SK-N-SH (cell line): ENCODE measurements at regions not wholly inside any gene's neighbourhood (a gene's known extent, or its start where the extent isn't known, plus 50 kb on each side); places are given as distances from the start of the nearest gene placed in this dataset.

Source experiments
- CTCF ChIA-PET: fragments of 300-600, 350-600 bp; formaldehyde crosslinking; extraction: SDS; loops from one replicate; lab custom pipeline; 2021; lab: Yijun Ruan, JAX
- POLR2A ChIA-PET: fragments of 350-600 bp; sonication (Branson Sonifier 250); formaldehyde crosslinking; extraction: SDS; loops from one replicate; lab custom pipeline; 2020; ENCODE audit warnings: antibody characterized with exemption, inconsistent platforms; lab: Yijun Ruan, JAX
- DNase-seq: peaks from one replicate; pipeline ENCODE4 v3.0.0; 2012
- H2AFZ ChIP-seq: fragments of 200-600 bp; sonication (generic); 2 replicates; pipeline ENCODE4 v1.8.1; 2016; ENCODE audit warnings: antibody characterized with exemption, mild to moderate bottlenecking, low read depth
- H3F3A ChIP-seq: fragments of 200-600 bp; sonication (generic); replicated peaks from 2 replicates; pipeline ENCODE3; 2016; ENCODE audit warnings: antibody characterized with exemption, mild to moderate bottlenecking; ENCODE audit not compliant: insufficient read depth
- H3K27ac ChIP-seq, 2 experiments: fragments of 200-500 bp in 1 of 2; fragments of 200-600 bp in 1 of 2; sonication (Bioruptor generic) in 1 of 2; sonication (generic), shearing (Covaris generic) in 1 of 2; 2 replicates each; pipeline versions ENCODE4 v1.5.1 to v1.6.1; 2014 to 2016; ENCODE audit warnings: low read depth in 2 of 2, inconsistent platforms in 1 of 2, low read length in 1 of 2, mild to moderate bottlenecking in 1 of 2, mixed read lengths in 1 of 2
- H3K27me3 ChIP-seq: fragments of 200-600 bp; sonication (generic), shearing (Covaris generic); 2 replicates; pipeline ENCODE4 v1.6.1; 2016; ENCODE audit warnings: mixed run types; ENCODE audit not compliant: insufficient read depth
- H3K36me3 ChIP-seq, 2 experiments: fragments of 200-500 bp in 1 of 2; fragments of 200-600 bp in 1 of 2; sonication (Bioruptor generic) in 1 of 2; sonication (generic) in 1 of 2; replicated peaks in 1 of 2; 2 replicates each; pipeline versions ENCODE3 to v1.5.1; 2014 to 2016; ENCODE audit warnings: low read length in 1 of 2, mild to moderate bottlenecking in 1 of 2; ENCODE audit not compliant: insufficient read depth in 2 of 2, control insufficient read depth in 1 of 2
- H3K4me1 ChIP-seq, 2 experiments: fragments of 200-500 bp in 1 of 2; fragments of 200-600 bp in 1 of 2; sonication (Bioruptor generic) in 1 of 2; sonication (generic), shearing (Covaris generic) in 1 of 2; 2 replicates each; pipeline versions ENCODE4 v1.5.1 to v1.6.1; 2014 to 2016; ENCODE audit warnings: low read depth in 1 of 2, low read length in 1 of 2, mixed run types in 1 of 2; ENCODE audit not compliant: insufficient read depth in 2 of 2, control insufficient read depth in 1 of 2
- H3K4me2 ChIP-seq: fragments of 200-600 bp; sonication (generic), shearing (Covaris generic); 2 replicates; pipeline ENCODE4 v1.6.1; 2017; ENCODE audit warnings: mixed run types
- H3K4me3 ChIP-seq, 2 experiments: fragments of 200-500 bp in 1 of 2; fragments of 200-600 bp in 1 of 2; sonication (Bioruptor generic) in 1 of 2; sonication (generic), shearing (Covaris generic) in 1 of 2; 2 replicates each; pipeline versions ENCODE4 v1.5.1 to v1.8.1; 2014 to 2016; ENCODE audit warnings: low read depth in 2 of 2, inconsistent platforms in 1 of 2, low read length in 1 of 2, mild to moderate bottlenecking in 1 of 2, mixed read lengths in 1 of 2, moderate library complexity in 1 of 2
- H3K79me2 ChIP-seq: fragments of 200-600 bp; sonication (generic); 2 replicates; pipeline ENCODE4 v1.8.1; 2017; ENCODE audit warnings: mild to moderate bottlenecking; ENCODE audit not compliant: insufficient read depth
- H3K9ac ChIP-seq: fragments of 200-600 bp; sonication (generic); 2 replicates; pipeline ENCODE4 v1.6.1; 2017; ENCODE audit warnings: mixed run types
- H3K9me2 ChIP-seq: fragments of 200-600 bp; sonication (generic); 2 replicates; pipeline ENCODE4 v1.6.1; 2017; ENCODE audit warnings: mixed run types
- H3K9me3 ChIP-seq: fragments of 200-600 bp; sonication (generic); 2 replicates; pipeline ENCODE4 v1.6.1; 2017; ENCODE audit warnings: mixed run types, mild to moderate bottlenecking, moderate library complexity
- H4K20me1 ChIP-seq: fragments of 200-600 bp; sonication (generic); 2 replicates; pipeline ENCODE4 v1.6.1; 2017; ENCODE audit warnings: mild to moderate bottlenecking, mixed run types; ENCODE audit not compliant: insufficient read depth
- CHD2 ChIP-seq: fragments of 150-350 bp; IDR thresholded peaks from 2 replicates; pipeline ENCODE4 v1.6.1; 2018; ENCODE audit warnings: low read length; ENCODE audit not compliant: partially characterized antibody
- ELF1 ChIP-seq: IDR thresholded peaks from 2 replicates; pipeline ENCODE4 v1.4.0; 2012
- EZH2phosphoT487 ChIP-seq: fragments of 200-600 bp; sonication (generic); IDR thresholded peaks from 2 replicates; pipeline ENCODE4 v1.6.1; 2017; ENCODE audit warnings: low read depth, mixed run types, mild to moderate bottlenecking, antibody characterized with exemption, moderate library complexity, borderline replicate concordance
- FOSL2 ChIP-seq: IDR thresholded peaks from 2 replicates; pipeline ENCODE4 v1.4.0; 2012; ENCODE audit warnings: low read depth, mild to moderate bottlenecking, moderate library complexity, borderline replicate concordance
- FOXM1 ChIP-seq: IDR thresholded peaks from 2 replicates; pipeline ENCODE4 v1.4.0; 2012; ENCODE audit warnings: low read depth, mild to moderate bottlenecking
- GATA2 ChIP-seq: sonication (generic); formaldehyde crosslinking; IDR thresholded peaks from 2 replicates; pipeline ENCODE4 v1.5.0; 2020; ENCODE audit warnings: mild to moderate bottlenecking, missing genetic modification reagents
- JUND ChIP-seq: IDR thresholded peaks from 2 replicates; pipeline ENCODE4 v1.4.0; 2012
- MEF2A ChIP-seq: IDR thresholded peaks from 2 replicates; pipeline ENCODE4 v1.4.0; 2012; ENCODE audit warnings: low read depth, borderline replicate concordance
- NFIC ChIP-seq: IDR thresholded peaks from 2 replicates; pipeline ENCODE4 v1.4.0; 2012; ENCODE audit warnings: borderline replicate concordance
- NRF1 ChIP-seq: IDR thresholded peaks from 2 replicates; pipeline ENCODE4 v1.6.1; 2012; ENCODE audit warnings: low read depth, mild to moderate bottlenecking, low read length
- POLR2AphosphoS5 ChIP-seq: IDR thresholded peaks from 2 replicates; pipeline ENCODE4 v1.6.1; 2012; ENCODE audit warnings: low read depth, low read length
- RAD21 ChIP-seq: IDR thresholded peaks from 2 replicates; pipeline ENCODE4 v1.6.1; 2012; ENCODE audit warnings: mild to moderate bottlenecking, low read length
- RCOR1 ChIP-seq: fragments of 150-350 bp; IDR thresholded peaks from 2 replicates; pipeline ENCODE4 v1.6.1; 2017; ENCODE audit warnings: antibody characterized with exemption, low read length
- REST ChIP-seq: IDR thresholded peaks from 2 replicates; pipeline ENCODE4 v1.6.1; 2012; ENCODE audit warnings: mild to moderate bottlenecking, low read depth, low read length, moderate library complexity
- RXRA ChIP-seq: IDR thresholded peaks from 2 replicates; pipeline ENCODE4 v1.4.0; 2012; ENCODE audit warnings: low read depth, mild to moderate bottlenecking, borderline replicate concordance
- SIN3A ChIP-seq: IDR thresholded peaks from 2 replicates; pipeline ENCODE4 v1.6.1; 2012; ENCODE audit warnings: low read depth, mild to moderate bottlenecking, low read length, moderate library complexity, borderline replicate concordance
- TAF1 ChIP-seq: IDR thresholded peaks from 2 replicates; pipeline ENCODE4 v1.6.1; 2012; ENCODE audit warnings: low read depth, mild to moderate bottlenecking, low read length, moderate library complexity, borderline replicate concordance
- TEAD4 ChIP-seq: IDR thresholded peaks from 2 replicates; pipeline ENCODE4 v1.4.0; 2012; ENCODE audit warnings: mild to moderate bottlenecking, borderline replicate concordance; ENCODE audit not compliant: insufficient read depth
- USF1 ChIP-seq: IDR thresholded peaks from 2 replicates; pipeline ENCODE4 v1.4.0; 2012; ENCODE audit warnings: low read depth, borderline replicate concordance
- YY1 ChIP-seq: IDR thresholded peaks from 2 replicates; pipeline ENCODE4 v1.4.0; 2012; ENCODE audit warnings: low read depth, mild to moderate bottlenecking
- ZBTB33 ChIP-seq: IDR thresholded peaks from 2 replicates; pipeline ENCODE4 v1.4.0; 2012; ENCODE audit warnings: low read depth, borderline replicate concordance
- WGBS: methylation state at CpG from one replicate; pipeline ENCODE4 v1.1.6; 2017; ENCODE audit warnings: low lambda C conversion rate; 5-methylcytosine and 5-hydroxymethylcytosine counted together

- 55% methylated on average over 3 of the region's 3 CpGs for WGBS
- ChIA-PET POLR2A (no interaction called here), CTCF (interaction anchor here (1.1 to 7.3 kb wide), 5 partner anchors 13 to 633 kb away, joined by 3 to 58 read pairs (median 5); no protein-coding TSS in a partner anchor)
- H3K27me3 ChIP-seq = no peaks in the 10 kb centered on the region
- no peak overlapping the region for H3K4me2 ChIP-seq
- no peak overlapping the region for H3K9ac ChIP-seq
- no peaks in the 10 kb centered on the region for H3K9me2 ChIP-seq
- no peak for DNase-seq
- H3K9me3 ChIP-seq = no peaks in the 10 kb centered on the region
- H3K36me3 ChIP-seq = no peaks in the 10 kb centered on the region
- no peak overlapping the region for H3K4me3 ChIP-seq
- TF ChIP-seq RAD21 (no peak), RCOR1 (no peak), FOSL2 (no peak), GATA2 (no peak), ELF1 (no peak), POLR2AphosphoS5 (no peak), USF1 (no peak), SIN3A (no peak), MEF2A (no peak), TAF1 (no peak), CHD2 (no peak)
- H3F3A ChIP-seq = no peaks in the 10 kb centered on the region
- no peak overlapping the region for H3K27ac ChIP-seq
- peaks cover 4 to 20% of the 10 kb centered on the region in 2 experiments; a peak in 2 of 4 replicates for H3K4me1 ChIP-seq
- H4K20me1 ChIP-seq = no peaks in the 10 kb centered on the region
- H3K79me2 ChIP-seq = no peaks in the 10 kb centered on the region
- H2AFZ ChIP-seq = no peak overlapping the region
Measured at GRCh38 chr1:181148636-181149035, 60.1 kb downstream of the IER5 start.

GRCh38 chr1:181149326-181150125 lies 61.0 kb downstream of the IER5 start:
- Histone ChIP-seq H3K9me2 (no peaks in the 10 kb centered on the region), H3K27me3 (no peaks in the 10 kb centered on the region), H3K4me1 (peaks cover 4 to 20% of the 10 kb centered on the region in 2 experiments; a peak in 2 of 4 replicates), H2AFZ (no peak overlapping the region), H3F3A (no peaks in the 10 kb centered on the region), H3K4me2 (no peak overlapping the region), H3K27ac (no peak overlapping the region), H3K79me2 (no peaks in the 10 kb centered on the region), H3K9me3 (no peaks in the 10 kb centered on the region), H4K20me1 (no peaks in the 10 kb centered on the region), H3K36me3 (no peaks in the 10 kb centered on the region), H3K4me3 (no peak overlapping the region), H3K9ac (no peak overlapping the region)
- WGBS = 88% methylated on average over 10 of the region's 10 CpGs
- DNase-seq = no peak
- CTCF ChIA-PET = interaction anchor here (0.7 to 7.3 kb wide), 6 partner anchors 8 to 286 kb away, joined by 3 to 58 read pairs (median 7); no protein-coding TSS in a partner anchor
- POLR2A ChIA-PET = no interaction called here
- no peak for TF ChIP-seq EZH2phosphoT487
- TF ChIP-seq RAD21 = no peak
- TF ChIP-seq CHD2 = no peak
- TF ChIP-seq JUND = no peak
- TF ChIP-seq NFIC = no peak
- TF ChIP-seq NRF1 = no peak
- TF ChIP-seq SIN3A = no peak
- no peak for TF ChIP-seq YY1
- TF ChIP-seq RXRA = no peak
- TF ChIP-seq TEAD4 = no peak
- no peak for TF ChIP-seq ZBTB33
- no peak for TF ChIP-seq FOXM1
- no peak for TF ChIP-seq REST
- no peak for TF ChIP-seq MEF2A
